ENCODE measurements at regions not wholly inside any gene's neighbourhood (a gene's known extent, or its start where the extent isn't known, plus 50 kb on each side); places are given as distances from the start of the nearest gene placed in this dataset.

DNA sequence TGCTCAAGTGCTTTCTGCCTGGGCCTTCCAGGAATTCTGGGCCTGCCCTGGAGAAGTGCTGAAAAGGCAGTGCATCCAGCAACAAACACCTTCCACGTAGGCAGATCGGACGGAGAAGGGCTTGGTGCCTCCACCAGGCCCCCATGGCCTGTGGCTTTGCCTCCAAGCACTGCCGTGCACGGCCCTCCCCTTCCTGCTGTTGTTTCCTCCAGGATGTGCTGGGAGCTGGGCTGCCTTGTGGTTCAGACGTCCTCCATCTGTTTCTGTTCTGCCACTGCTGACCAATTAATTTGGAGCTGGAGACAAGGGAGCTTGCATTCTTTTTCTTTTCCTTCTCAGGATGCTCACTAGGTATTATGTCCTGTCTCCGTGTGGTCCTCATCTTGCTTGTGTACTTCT is 197.0 kb downstream of the HRH4 start:
- no peak for FAIRE-seq

DNA sequence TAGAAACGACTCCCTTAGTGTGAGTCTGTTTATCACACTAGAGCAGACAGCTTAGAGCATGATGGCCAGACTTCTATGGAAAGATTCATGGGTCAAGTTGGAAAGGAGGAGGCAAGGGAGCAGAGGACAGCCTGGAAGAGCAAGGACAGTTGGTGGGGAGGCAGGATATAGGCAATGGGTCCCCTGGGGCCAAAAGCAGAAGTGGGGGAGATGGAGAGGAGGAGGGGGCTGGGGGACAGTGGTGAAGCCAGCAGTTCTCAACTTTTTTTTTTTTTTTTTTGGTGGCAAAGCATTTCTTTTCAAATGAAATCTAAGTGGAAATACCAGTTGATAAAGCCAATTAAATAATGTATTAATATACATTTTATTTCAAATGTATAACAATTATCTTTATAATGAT is 197.9 kb downstream of the HRH4 start:
- FAIRE-seq (no peak), DNase-seq (ENCODE audit: insufficient read length, low spot score) (no peak)
- no peak for TF ChIP-seq POLR2A (IDR thresholded peaks at IDR 0.05; ENCODE audit: low read depth, low read length)

More for the DNA sequence above, 197.0 kb downstream of the HRH4 start:
- no peak for DNase-seq (ENCODE audit: insufficient read length, low spot score)
- no peak for TF ChIP-seq POLR2A (IDR thresholded peaks at IDR 0.05; ENCODE audit: low read depth, low read length)

DNA sequence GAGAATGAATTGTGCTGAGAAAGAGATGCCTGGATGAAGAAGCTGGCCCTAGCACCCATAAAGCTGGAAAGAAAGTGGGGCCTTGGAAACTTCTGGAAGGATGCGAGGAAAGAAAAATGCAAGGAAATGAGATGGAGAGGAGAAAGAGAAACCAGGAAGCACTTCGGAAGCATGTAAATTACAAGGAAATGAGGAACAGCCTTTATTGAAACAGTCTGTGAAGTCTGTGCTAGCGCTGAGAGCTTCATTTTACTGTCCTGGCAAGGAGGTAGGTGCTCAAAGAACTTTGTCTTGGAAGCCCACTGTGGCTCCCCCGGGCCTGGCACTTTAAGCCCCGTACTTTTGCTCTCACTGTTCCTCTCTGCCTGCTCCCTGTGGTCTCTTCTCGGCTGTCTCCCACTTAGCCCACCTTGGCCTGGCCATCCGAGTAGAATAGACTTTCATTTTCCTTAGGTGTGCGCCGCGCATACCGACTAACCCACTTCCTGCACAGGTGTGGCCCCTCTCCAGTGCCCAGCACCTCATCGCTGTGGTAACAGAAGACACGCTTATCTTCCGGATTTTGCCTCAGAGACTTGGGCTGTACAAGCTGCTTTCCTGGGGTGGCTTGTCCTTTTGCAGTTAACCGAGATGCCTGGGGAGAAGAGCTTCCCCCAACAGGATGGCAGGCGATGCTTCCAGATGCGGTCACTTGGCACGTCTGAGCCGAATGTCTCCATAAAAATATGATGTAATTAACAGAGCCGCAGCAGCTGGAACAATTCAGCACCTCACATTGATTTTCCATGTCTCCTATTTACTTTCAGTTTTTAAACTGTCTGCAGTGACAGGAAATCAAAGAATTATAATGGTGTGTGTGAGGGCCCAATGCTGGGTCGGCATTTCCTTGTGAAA is 199.6 kb downstream of the HRH4 start:
- no peak for DNase-seq (ENCODE audit: insufficient read length, low spot score)
- FAIRE-seq: no peak

DNA sequence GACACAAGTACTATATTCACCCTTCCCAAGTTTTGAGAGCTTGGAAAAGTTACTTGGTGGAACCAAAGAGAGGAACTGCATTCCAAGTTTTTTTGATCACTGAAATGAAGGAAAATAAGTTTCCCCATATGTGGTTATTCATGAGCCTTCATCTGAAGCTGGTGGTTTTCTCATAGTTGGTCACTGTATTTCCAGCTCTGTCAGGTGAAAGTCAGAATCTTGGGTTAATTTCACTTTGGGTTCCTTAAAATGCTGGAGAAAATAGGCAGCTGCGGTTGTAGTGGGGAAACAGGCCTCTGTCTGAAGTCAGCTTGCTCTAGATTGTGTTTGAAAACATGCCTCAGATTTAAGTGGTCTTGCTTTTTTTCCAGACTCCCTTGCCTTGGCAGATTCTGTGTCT is 200.5 kb downstream of the HRH4 start:
- FAIRE-seq (no peak), DNase-seq (ENCODE audit: insufficient read length, low spot score) (no peak)
- no peak for TF ChIP-seq POLR2A (IDR thresholded peaks at IDR 0.05; ENCODE audit: low read depth, low read length)

More for the DNA sequence above, 199.6 kb downstream of the HRH4 start:
- no peak for TF ChIP-seq POLR2A (IDR thresholded peaks at IDR 0.05; ENCODE audit: low read depth, low read length)

DNA sequence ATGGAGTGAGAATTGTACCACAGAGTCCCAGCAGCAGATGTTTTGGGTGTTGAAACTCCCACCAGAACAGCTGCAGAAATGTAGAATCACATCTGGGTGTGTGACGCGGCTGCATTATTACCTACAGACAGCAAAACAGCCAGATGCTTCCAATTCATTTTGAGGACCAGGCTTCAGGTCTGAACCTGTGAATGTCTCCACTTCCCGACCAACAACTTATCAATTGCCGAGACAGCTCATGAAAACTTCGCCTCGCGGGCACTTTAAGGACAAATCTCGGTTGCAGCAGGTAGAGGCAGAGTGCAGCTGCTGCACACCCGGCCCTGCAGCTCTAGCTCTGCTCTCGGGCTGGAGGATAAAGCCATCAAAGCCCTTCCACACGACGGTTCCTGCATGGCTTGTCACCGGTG is 202.0 kb downstream of the HRH4 start:
- FAIRE-seq (no peak), DNase-seq (ENCODE audit: insufficient read length, low spot score) (no peak)
- no peak for TF ChIP-seq POLR2A (IDR thresholded peaks at IDR 0.05; ENCODE audit: low read depth, low read length)

DNA sequence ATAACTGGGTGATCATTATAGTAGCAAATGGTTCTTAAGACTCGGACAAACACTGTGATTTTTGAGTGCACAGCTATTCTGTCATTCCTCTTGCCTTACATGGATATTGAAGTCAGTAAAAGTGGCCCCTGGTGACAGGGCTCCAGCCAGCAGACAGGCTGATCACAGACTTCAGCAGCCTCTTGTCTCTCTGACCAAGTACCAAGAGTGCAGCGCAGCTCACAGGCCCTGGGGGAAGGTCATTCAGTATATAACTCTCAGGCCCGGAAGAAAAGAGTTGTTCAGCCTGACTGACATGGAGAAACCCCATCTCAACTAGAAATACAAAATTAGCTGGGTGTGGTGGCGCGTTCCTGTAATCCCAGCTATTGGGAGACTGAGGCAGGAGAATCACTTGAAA is 202.6 kb downstream of the HRH4 start:
- DNase-seq (ENCODE audit: insufficient read length, low spot score) (no peak), FAIRE-seq (no peak)
- no peak for TF ChIP-seq POLR2A (IDR thresholded peaks at IDR 0.05; ENCODE audit: low read depth, low read length)

DNA sequence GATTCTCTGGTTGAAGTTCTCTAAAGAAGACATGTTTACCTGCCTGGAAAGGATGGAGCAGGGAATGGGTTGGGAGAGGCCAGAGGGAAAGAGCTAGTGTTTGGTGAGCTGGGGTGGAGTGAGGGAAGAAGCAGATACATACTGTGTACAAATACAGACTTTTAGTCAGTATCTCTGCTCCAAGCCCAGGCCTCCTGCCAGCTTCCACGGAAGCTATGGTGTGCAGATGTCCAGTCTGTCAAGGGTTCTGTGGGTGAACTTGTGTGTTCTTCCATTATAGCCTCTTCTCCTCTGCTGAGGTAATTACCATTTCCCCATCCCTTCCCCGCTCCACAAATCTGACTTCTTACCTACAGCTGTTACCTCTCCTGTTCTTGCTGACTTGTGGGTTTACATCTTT is 208.6 kb downstream of the HRH4 start:
- DNase-seq (ENCODE audit: insufficient read length, low spot score): no peak
- no peak for TF ChIP-seq POLR2A (IDR thresholded peaks at IDR 0.05; ENCODE audit: low read depth, low read length)
- no peak for FAIRE-seq

DNA sequence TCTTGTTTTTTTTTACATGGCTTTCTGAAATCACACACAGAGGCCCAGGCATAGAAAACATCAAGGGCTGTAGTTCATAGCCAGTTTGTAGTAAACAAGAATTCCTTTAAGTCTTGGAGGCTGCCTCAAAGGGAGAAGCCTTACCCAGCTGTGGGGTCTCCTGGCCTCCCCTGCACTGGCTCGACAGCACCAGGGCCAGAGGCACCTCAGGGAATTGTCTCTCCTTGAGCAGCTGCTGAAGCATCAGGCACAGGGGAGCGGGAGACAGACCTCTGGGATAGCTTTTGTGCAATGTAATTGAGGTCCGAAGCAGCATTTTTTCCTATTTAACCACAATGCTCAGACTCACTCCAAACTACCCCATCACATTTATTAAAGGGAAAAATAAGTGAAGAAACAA is 209.1 kb downstream of the HRH4 start:
- no peak for TF ChIP-seq POLR2A (IDR thresholded peaks at IDR 0.05; ENCODE audit: low read depth, low read length)
- FAIRE-seq: no peak

DNA sequence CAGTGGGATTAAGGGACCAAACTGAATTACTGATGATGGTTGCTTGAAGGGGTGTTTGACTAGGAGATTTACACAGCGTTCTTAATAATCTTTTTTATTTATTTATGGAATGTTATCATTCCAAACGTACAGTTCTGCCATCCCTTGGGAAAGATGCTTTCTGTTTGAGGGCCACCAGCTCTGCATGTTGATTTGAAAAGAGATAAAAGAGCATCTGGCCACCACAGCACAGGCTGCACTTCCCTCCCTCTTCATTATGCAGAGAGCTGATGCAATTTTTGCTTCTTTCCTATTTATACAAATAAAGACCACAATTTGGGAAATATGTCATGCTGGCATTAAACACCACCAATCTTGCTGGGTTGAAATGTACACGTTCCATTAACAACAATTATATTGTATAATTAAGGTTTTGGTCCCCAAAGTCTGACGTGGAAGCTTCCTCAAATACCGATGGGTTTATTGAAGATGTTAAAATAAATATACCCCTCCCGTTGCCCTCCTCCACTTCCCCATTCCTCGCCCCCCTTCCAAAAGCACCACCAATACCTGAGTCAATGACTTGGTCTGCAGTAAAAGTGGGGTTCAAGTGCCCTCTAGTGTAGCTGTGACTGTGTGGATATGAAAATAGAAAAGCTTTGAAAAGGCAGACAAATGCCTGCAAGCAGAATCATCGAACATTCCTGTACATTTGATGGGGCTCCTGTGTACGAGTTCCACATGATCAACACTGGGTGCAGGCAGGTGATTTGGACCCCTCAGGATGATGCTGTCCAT is 211.9 kb downstream of the HRH4 start:
- TF ChIP-seq POLR2A (IDR thresholded peaks at IDR 0.05; ENCODE audit: low read depth, low read length): no peak
- FAIRE-seq: no peak
- no peak for DNase-seq (ENCODE audit: insufficient read length, low spot score)

More for the DNA sequence above, 209.1 kb downstream of the HRH4 start:
- no peak for DNase-seq (ENCODE audit: insufficient read length, low spot score)

DNA sequence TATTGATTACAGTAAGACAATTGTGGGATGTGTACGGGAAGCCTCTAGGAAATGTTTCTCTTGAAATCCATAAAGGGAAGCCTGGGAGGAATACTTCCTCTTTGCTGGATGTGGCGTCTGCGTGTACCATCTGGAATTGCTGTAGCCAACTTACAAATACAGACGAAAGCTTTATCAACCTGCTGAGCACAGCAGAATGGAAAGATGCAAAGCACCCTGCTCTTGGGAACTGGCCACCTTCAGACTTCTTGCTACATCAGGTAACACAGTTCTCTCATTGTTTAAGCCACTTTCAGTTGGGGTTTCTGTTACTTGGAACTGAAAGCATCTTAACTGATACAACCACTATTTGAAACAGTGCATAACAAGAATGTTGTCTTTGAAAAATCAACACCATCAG is 213.8 kb downstream of the HRH4 start:
- no peak for FAIRE-seq
- no peak for DNase-seq (ENCODE audit: insufficient read length, low spot score)
- no peak for TF ChIP-seq POLR2A (IDR thresholded peaks at IDR 0.05; ENCODE audit: low read depth, low read length)

DNA sequence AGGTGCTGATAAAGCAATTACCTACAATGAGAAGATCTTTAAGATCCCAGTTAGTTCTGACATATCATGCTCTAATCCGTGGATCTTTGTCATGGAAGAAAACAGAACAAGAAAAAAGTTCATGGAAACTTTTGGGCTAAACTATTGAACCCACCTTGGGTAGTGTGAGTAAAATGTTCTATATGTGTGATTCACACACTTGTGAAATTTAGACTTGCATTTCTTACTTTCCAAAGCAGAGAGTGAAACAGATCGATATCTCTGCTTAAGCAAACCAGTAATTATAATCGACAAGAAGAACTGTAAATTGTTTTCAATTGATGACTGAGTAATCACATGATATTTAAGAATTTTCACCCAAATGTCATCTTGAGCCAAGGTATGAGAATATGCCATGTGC is 214.2 kb downstream of the HRH4 start:
- FAIRE-seq: no peak
- no peak for TF ChIP-seq POLR2A (IDR thresholded peaks at IDR 0.05; ENCODE audit: low read depth, low read length)
- DNase-seq (ENCODE audit: insufficient read length, low spot score): no peak

DNA sequence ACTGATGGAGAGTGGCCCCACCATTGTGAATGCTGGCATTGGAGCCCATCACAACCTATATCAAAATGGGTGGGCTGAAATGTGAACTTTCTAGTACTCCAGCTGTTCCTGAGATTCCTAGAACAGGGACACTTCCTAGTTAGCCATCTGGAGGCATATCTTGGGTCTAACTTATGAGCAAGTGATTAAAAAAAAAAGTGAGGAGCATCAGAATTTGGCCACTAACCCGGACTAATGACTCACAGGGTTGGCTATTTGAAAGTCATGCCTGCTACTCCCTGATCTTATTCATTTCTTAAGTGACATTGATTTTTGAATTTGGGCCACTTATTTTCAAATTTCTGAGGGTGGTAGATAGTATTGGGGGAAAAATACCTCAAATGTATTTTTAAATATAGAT is 216.6 kb downstream of the HRH4 start:
- no peak for FAIRE-seq
- DNase-seq (ENCODE audit: insufficient read length, low spot score): no peak
- TF ChIP-seq POLR2A (IDR thresholded peaks at IDR 0.05; ENCODE audit: low read depth, low read length): no peak

DNA sequence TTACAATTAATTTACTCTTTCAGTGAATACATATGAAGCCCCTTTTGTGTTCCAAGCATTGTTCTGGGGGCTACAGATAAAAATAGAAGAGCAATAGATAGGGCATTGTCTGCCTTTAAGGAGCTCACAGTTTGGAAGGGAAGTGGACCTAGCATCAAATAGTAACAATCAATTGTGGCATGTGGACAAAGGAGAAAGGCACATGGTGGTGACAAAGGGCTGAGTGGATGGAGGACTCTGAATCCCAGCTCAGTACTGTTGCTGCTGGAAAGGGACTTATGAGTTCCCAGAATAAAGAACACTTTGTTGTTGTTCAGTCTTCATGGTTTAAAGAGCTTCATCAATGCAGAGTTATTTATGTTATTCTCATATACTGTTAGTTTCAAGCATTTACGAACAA is 217.7 kb downstream of the HRH4 start:
- no peak for TF ChIP-seq POLR2A (IDR thresholded peaks at IDR 0.05; ENCODE audit: low read depth, low read length)
- DNase-seq (ENCODE audit: insufficient read length, low spot score): no peak
- no peak for FAIRE-seq

DNA sequence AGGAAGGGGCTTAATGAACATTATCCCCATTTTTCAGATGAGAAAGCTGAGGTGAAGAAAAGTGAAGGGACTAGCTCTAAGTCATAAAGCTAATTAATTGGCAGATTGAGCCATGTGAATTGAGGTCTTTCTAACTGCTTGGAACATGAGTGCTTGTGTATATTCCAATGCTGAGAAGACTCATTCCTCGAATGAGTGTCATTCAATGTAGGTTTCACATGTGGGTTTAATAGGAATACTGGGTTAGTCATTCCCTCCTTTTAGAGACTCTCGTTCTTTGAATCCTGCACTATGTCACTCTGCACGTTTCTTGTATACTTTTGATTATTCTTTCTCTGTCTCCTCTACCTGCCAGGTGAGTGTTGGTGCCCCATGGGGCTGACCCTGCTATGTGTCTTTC is 218.2 kb downstream of the HRH4 start:
- DNase-seq (ENCODE audit: insufficient read length, low spot score) (no peak), FAIRE-seq (no peak)
- TF ChIP-seq POLR2A (IDR thresholded peaks at IDR 0.05; ENCODE audit: low read depth, low read length): no peak

DNA sequence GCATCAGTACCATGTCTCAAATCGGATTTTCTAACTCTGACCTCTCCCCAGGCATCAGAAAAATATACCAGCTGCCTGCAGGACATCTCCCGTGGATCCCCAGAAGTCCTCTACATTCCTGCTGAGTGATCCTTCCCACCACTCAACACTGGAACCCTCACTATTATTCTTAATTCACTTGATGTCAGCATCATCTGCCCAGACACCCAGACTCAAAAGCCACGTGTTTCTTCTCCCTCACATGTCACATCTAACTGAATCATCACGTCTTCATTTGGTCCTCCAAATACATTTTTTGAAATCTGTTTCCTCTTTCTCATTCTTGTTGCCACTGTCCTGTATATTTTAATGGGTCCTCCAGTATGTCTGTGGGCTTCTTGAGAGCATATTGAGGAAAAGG is 218.6 kb downstream of the HRH4 start:
- no peak for TF ChIP-seq POLR2A (IDR thresholded peaks at IDR 0.05; ENCODE audit: low read depth, low read length)
- no peak for DNase-seq (ENCODE audit: insufficient read length, low spot score)
- FAIRE-seq: no peak

Measured in H54 (cell line).